Mucosa of gallbladder (tissue), 1 donor: ENCODE measurements at regions not wholly inside any gene's neighbourhood (a gene's known extent, or its start where the extent isn't known, plus 50 kb on each side); places are given as distances from the start of the nearest gene placed in this dataset.

Experiments used
- DNase-seq: peaks from one replicate; pipeline ENCODE4 v3.0.0-alpha.2; 2020; ENCODE audit warnings: low spot score
- donor health status: DM: no; HTN: no; CAD: no.

DNA sequence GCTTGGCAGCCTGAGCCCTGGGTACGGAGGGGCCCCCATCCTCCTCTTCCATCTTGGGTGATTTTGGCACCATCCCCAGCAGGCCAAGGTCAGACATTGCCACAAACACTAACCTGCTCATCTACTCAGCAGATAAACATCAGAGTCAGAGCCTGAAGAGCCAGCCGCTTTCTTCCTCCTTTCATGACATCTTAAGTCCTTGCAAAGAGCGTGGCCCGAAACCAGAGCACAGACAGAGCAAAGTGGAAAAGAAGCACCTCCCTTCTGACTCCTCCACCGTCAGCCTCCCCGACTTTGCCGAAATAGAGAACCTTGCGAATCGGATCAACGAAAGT lies 60.4 kb upstream of the RPH3AL start:
- DNase-seq, result no peak

DNA sequence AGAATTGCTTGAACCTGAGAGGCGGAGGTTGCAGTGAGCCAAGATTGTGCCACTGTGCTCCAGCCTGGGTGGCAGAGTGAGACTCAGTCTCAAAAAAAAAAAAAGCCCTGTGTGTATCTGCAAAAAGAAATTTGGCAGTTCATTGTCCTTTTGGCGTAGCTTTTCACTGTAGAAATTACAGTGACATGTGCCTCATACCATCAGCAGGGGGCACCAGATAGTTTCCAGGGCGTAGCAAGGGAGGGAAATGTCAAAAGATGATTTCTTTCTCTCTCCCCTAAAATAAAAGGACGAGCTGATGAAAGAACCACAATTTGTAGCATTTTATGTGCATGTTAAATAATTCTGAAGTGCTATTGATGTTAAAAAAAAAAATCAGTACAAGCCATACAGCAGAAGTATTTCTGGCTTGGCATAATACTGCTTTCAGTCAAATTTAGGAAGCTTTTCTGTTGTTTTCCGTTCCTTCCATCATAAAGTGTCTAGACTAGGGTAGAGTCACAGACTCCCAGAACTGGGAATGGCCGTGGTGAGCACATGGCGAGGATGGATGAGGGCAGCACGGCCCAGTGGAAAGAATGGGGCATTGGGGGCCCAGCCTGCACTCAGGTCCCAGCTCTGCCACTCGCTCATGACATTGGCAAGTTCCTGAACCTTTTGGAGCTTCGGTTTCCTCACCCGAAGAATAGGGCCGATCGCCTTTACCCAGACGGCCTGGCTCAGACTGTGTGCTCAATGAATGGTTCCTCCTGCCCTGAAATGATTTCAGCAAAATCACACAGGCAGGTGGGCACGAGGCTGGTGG lies 59.8 kb upstream of the RPH3AL start:
- DNase-seq, result peak; percentile 56

DNA sequence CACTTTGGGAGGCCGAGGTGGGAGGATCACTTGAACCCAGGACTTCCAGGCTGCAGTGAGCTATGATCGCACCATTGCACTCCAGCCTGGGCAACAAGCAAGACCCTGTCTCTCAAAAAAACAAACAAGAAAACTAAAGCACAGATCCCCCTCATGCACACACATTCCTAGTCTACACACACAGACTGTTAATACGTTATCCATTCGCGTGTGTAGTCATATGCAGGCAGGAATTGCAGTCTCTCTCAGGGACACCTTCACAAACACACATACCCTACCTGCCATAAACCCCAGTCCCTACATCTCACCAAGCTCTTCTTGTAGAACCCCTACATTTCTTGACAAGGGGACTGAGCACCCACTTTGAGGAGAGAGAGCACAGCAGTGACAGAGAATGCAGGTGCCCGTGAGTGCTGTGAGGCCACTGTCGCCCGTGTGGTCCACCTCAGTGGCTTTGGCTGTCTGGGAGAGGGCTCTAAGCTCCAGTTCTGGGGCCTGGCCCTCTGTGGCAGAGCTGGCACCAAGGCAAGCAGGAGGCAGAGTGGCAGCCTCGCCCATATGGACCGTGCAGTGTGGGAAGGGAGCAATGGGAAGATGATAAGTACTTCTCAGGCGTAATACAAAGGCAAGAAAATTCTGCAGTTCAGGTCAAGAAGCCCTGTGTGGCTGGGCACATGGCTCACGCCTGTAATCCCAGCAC lies 59.0 kb upstream of the RPH3AL start:
- no peak for DNase-seq

- no peak for DNase-seq
These were observed 58.2 kb upstream of the RPH3AL start for GRCh38 chr17:410543-411401.

DNA sequence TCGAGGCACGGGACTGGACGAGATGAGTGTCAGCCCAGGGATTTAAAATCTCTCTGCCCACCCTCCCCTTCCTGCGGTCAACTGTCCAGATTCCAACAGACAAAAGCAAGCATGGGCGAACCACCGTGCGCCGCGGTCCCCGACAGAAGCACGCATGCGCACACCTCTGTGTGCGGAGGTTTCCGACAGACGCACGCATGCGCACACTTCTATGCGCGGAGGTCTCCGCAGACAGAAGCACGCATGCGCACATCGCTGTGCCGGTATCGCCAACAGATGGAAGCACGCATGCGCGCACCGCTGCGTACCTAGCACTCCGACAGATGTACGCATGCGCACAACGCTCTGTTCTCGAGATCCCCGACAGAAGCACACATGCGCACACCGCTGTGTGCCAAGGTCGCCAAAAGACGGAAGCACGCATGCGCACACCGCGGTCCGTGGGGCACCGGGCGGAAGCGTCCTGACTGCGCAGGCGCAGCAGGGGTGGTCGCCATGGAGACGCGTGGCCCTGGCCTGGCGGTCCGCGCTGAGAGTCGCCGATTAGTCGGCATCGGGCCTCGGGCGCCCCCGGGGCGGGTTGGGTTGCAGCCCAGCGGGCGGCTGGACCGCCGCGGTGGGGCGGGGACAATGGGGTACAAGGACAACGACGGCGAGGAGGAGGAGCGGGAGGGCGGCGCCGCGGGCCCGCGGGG lies 57.4 kb upstream of the RPH3AL start:
- peak; percentile 100 for DNase-seq

DNA sequence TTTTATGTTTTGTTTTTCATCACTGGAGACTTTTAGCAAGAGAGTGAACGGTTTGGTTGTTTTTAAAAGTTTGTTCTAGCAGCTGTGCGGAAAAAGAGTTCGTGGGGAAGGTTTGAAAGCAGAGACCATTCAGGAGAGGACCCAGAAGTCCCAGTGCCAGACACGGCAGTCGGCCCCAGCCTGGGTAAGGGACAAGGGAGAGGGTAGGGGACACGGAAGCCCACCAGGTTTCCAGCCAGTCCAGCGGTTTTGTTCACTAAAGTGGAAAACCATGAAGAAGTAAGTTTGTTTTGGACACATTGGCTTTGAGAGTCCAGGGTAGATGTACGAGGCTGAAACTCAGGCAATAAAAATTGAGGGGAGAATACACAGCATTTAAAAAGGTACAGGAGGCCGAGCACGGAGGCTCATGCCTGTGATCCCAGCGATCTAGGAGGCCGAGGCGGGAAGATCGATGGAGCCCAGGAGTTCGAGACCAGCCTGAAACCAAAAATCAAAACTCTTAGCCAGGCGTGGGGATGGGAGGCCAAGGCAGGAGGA lies 56.8 kb upstream of the RPH3AL start:
- DNase-seq, result no peak

DNA sequence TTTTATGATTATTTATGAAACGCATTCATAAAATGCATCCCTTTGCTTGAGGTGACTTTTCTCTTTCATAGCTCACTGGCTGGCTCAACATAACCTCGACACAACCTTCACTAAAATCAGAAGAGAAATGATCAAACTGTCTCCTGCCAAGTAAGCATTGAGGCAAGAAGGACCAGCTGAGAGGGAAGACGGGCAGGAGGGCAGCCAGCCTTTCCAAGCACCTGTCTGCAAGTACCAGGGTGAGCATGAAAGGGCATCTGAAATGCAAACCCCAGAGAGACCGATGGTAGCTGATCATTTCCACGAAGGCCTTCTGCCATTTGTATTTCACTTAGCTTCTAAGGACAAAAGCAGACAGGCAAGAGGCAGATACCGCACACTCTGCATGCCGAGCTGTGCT lies 52.1 kb upstream of the RPH3AL start:
- no peak for DNase-seq
